ENCODE measurements at regions not wholly inside any gene's neighbourhood (a gene's known extent, or its start where the extent isn't known, plus 50 kb on each side); places are given as distances from the start of the nearest gene placed in this dataset.
"Not testable (repeated sequence)": the region's sequence is repeated elsewhere in the genome, so short reads cannot be mapped to it uniquely, and the experiment has no call there.

GRCh38 chr10:23493711-23494110, 54.8 kb downstream of the OTUD1 start:
- DNase-seq (ENCODE audit: extremely low read depth in 1 of 11, low read depth in 9 of 11, low spot score in 4 of 11), result no peak

- no peak for DNase-seq (ENCODE audit: extremely low read depth in 1 of 11, low read depth in 9 of 11, low spot score in 4 of 11)
Measured at GRCh38 chr10:23496727-23497126, 57.9 kb downstream of the OTUD1 start.

GRCh38 chr10:23499372-23500132, 60.7 kb downstream of the OTUD1 start:
- DNase-seq (ENCODE audit: extremely low read depth in 1 of 11, low read depth in 9 of 11, low spot score in 4 of 11), result no peak

- DNase-seq (ENCODE audit: extremely low read depth in 1 of 11, low read depth in 9 of 11, low spot score in 4 of 11), result no peak
Measured at GRCh38 chr10:23505797-23506465, 67.1 kb downstream of the OTUD1 start.

GRCh38 chr10:23512355-23513058, 73.6 kb downstream of the OTUD1 start:
- no peak for DNase-seq (ENCODE audit: extremely low read depth in 1 of 11, low read depth in 9 of 11, low spot score in 4 of 11)

GRCh38 chr10:23513621-23514020, 74.7 kb downstream of the OTUD1 start:
- not testable (repeated sequence) for DNase-seq (ENCODE audit: extremely low read depth in 1 of 11, low read depth in 9 of 11, low spot score in 4 of 11)

GRCh38 chr10:23514321-23514720, 75.4 kb downstream of the OTUD1 start:
- no peak for DNase-seq (ENCODE audit: extremely low read depth in 1 of 11, low read depth in 9 of 11, low spot score in 4 of 11)

- DNase-seq (ENCODE audit: extremely low read depth in 1 of 11, low read depth in 9 of 11, low spot score in 4 of 11), result peak in 3 of 11 donors; percentile 26 to 55 (median 40)
Measured at GRCh38 chr10:23516530-23516929, 77.7 kb downstream of the OTUD1 start.

- DNase-seq (ENCODE audit: extremely low read depth in 1 of 11, low read depth in 9 of 11, low spot score in 4 of 11), result no peak
Measured at GRCh38 chr10:23517155-23517554, 78.3 kb downstream of the OTUD1 start.

GRCh38 chr10:23521735-23522134, 82.9 kb downstream of the OTUD1 start:
- DNase-seq (ENCODE audit: extremely low read depth in 1 of 11, low read depth in 9 of 11, low spot score in 4 of 11), result no peak

GRCh38 chr10:23522345-23522744, 83.5 kb downstream of the OTUD1 start:
- no peak for DNase-seq (ENCODE audit: extremely low read depth in 1 of 11, low read depth in 9 of 11, low spot score in 4 of 11)

- no peak for DNase-seq (ENCODE audit: extremely low read depth in 1 of 11, low read depth in 9 of 11, low spot score in 4 of 11)
Measured at GRCh38 chr10:23523251-23523650, 84.4 kb downstream of the OTUD1 start.

GRCh38 chr10:23525406-23525805, 86.5 kb downstream of the OTUD1 start:
- DNase-seq (ENCODE audit: extremely low read depth in 1 of 11, low read depth in 9 of 11, low spot score in 4 of 11), result peak in 2 of 11 donors; percentile 20

GRCh38 chr10:23528419-23528818, 89.5 kb downstream of the OTUD1 start:
- no peak for DNase-seq (ENCODE audit: extremely low read depth in 1 of 11, low read depth in 9 of 11, low spot score in 4 of 11)

- DNase-seq (ENCODE audit: extremely low read depth in 1 of 11, low read depth in 9 of 11, low spot score in 4 of 11), result peak in 1 of 11 donors; percentile 17
Measured at GRCh38 chr10:23529625-23530024, 90.8 kb downstream of the OTUD1 start.

- no peak for DNase-seq (ENCODE audit: extremely low read depth in 1 of 11, low read depth in 9 of 11, low spot score in 4 of 11)
Measured at GRCh38 chr10:23530079-23530478, 91.2 kb downstream of the OTUD1 start.

GRCh38 chr10:23533212-23533611, 94.3 kb downstream of the OTUD1 start:
- no peak for DNase-seq (ENCODE audit: extremely low read depth in 1 of 11, low read depth in 9 of 11, low spot score in 4 of 11)

- DNase-seq (ENCODE audit: extremely low read depth in 1 of 11, low read depth in 9 of 11, low spot score in 4 of 11), result no peak
Measured at GRCh38 chr10:23534326-23534725, 95.5 kb downstream of the OTUD1 start.

- no peak for DNase-seq (ENCODE audit: extremely low read depth in 1 of 11, low read depth in 9 of 11, low spot score in 4 of 11)
Measured at GRCh38 chr10:23534761-23535160, 95.9 kb downstream of the OTUD1 start.

- DNase-seq (ENCODE audit: extremely low read depth in 1 of 11, low read depth in 9 of 11, low spot score in 4 of 11), result no peak
Measured at GRCh38 chr10:23535381-23535780, 96.5 kb downstream of the OTUD1 start.
